ENCODE measurements at regions not wholly inside any gene's neighbourhood (a gene's known extent, or its start where the extent isn't known, plus 50 kb on each side); places are given as distances from the start of the nearest gene placed in this dataset.

- Histone ChIP-seq H3K27ac (no peak overlapping the region), H3K27me3 (ENCODE audit: low read depth) (no peaks in the 10 kb centered on the region), H3K36me3 (no peaks in the 10 kb centered on the region), H3K4me1 (no peaks in the 10 kb centered on the region), H3K4me3 (no peak overlapping the region), H3K9me3 (no peaks in the 10 kb centered on the region)
- ATAC-seq (no peak), DNase-seq (no peak)
- TF ChIP-seq CTCF (IDR thresholded peaks at IDR 0.05), result no peak
- intact Hi-C loops (cut with DNase I), result no loop called here
Observed at GRCh38 chr3:163011596-163011995, 1515.0 kb downstream of the OTOL1 start.

GRCh38 chr3:163016251-163016650 lies 1519.6 kb downstream of the OTOL1 start:
- ATAC-seq, result no peak
- Histone ChIP-seq H3K4me3 (no peak overlapping the region), H3K27ac (no peak overlapping the region), H3K27me3 (ENCODE audit: low read depth) (no peaks in the 10 kb centered on the region), H3K9me3 (no peaks in the 10 kb centered on the region), H3K4me1 (no peaks in the 10 kb centered on the region), H3K36me3 (no peaks in the 10 kb centered on the region)
- TF ChIP-seq CTCF (IDR thresholded peaks at IDR 0.05), result no peak
- no peak for DNase-seq
- intact Hi-C loops (cut with DNase I), result no loop called here

GRCh38 chr3:163018067-163018466 lies 1521.5 kb downstream of the OTOL1 start:
- no peak for DNase-seq
- no peak for TF ChIP-seq CTCF (IDR thresholded peaks at IDR 0.05)

GRCh38 chr3:163018664-163019063 lies 1522.1 kb downstream of the OTOL1 start:
- no peak overlapping the region for H3K27ac ChIP-seq
- TF ChIP-seq CTCF (IDR thresholded peaks at IDR 0.05), result no peak
- H3K4me3 ChIP-seq, result no peak overlapping the region
- intact Hi-C loops (cut with DNase I), result no loop called here
- no peaks in the 10 kb centered on the region for H3K9me3 ChIP-seq
- ATAC-seq, result peak in 1 of 2 donors; percentile 19
- no peaks in the 10 kb centered on the region for H3K36me3 ChIP-seq
- H3K27me3 ChIP-seq (ENCODE audit: low read depth), result no peaks in the 10 kb centered on the region
- DNase-seq, result peak; percentile 18
- H3K4me1 ChIP-seq, result no peaks in the 10 kb centered on the region

More at GRCh38 chr3:163018067-163018466, 1521.5 kb downstream of the OTOL1 start:
- H3K4me1 ChIP-seq, result no peaks in the 10 kb centered on the region
- no peak overlapping the region for H3K4me3 ChIP-seq
- no peak for ATAC-seq
- intact Hi-C loops (cut with DNase I), result no loop called here
- no peaks in the 10 kb centered on the region for H3K9me3 ChIP-seq
- H3K36me3 ChIP-seq, result no peaks in the 10 kb centered on the region
- no peaks in the 10 kb centered on the region for H3K27me3 ChIP-seq (ENCODE audit: low read depth)
- no peak overlapping the region for H3K27ac ChIP-seq

GRCh38 chr3:163019260-163019659 lies 1522.7 kb downstream of the OTOL1 start:
- H3K27me3 ChIP-seq (ENCODE audit: low read depth), result no peaks in the 10 kb centered on the region
- H3K4me1 ChIP-seq, result no peaks in the 10 kb centered on the region
- H3K4me3 ChIP-seq, result no peak overlapping the region
- ATAC-seq (no peak), DNase-seq (no peak)
- TF ChIP-seq CTCF (IDR thresholded peaks at IDR 0.05), result no peak
- H3K27ac ChIP-seq, result no peak overlapping the region
- intact Hi-C loops (cut with DNase I), result no loop called here
- H3K36me3 ChIP-seq, result no peaks in the 10 kb centered on the region
- no peaks in the 10 kb centered on the region for H3K9me3 ChIP-seq

- no peak for ATAC-seq
- TF ChIP-seq CTCF (IDR thresholded peaks at IDR 0.05), result no peak
- Histone ChIP-seq H3K27me3 (ENCODE audit: low read depth) (no peaks in the 10 kb centered on the region), H3K9me3 (no peaks in the 10 kb centered on the region), H3K27ac (no peak overlapping the region), H3K4me3 (no peak overlapping the region), H3K4me1 (no peaks in the 10 kb centered on the region), H3K36me3 (no peaks in the 10 kb centered on the region)
- no peak for DNase-seq
- intact Hi-C loops (cut with DNase I), result no loop called here
Observed at GRCh38 chr3:163033652-163034051, 1537.0 kb downstream of the OTOL1 start.
